ENCODE measurements at regions not wholly inside any gene's neighbourhood (a gene's known extent, or its start where the extent isn't known, plus 50 kb on each side); places are given as distances from the start of the nearest gene placed in this dataset.

DNA sequence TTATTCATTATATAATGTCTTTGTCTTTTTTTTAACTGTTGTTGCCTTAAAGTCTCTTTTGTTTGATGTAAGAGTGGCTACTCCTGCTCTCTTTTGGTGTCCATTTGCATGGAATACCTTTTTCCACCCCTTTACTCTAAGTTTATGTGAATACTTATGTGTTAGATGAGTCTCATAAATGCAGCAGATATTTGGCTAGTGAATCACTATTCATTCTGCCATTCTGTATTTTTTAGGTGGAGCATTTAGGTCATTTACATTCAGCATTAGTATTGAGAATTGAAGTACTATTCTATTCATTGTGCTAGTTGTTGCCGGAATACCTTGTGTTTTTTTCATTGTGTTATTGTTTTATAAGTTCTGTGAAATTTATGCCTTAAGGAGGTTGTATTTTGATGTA lies 317.1 kb downstream of the ANXA1 start:
- no peak for TF ChIP-seq CTCF (IDR thresholded peaks at IDR 0.05; ENCODE audit: low read depth, low read length)
- no peak overlapping the region for H3K4me3 ChIP-seq (replicated peaks in 1 of 2; ENCODE audit: low read depth in 2 of 2, low read length in 2 of 2)
- DNase-seq (ENCODE audit: low read depth in 2 of 2) = no peak

DNA sequence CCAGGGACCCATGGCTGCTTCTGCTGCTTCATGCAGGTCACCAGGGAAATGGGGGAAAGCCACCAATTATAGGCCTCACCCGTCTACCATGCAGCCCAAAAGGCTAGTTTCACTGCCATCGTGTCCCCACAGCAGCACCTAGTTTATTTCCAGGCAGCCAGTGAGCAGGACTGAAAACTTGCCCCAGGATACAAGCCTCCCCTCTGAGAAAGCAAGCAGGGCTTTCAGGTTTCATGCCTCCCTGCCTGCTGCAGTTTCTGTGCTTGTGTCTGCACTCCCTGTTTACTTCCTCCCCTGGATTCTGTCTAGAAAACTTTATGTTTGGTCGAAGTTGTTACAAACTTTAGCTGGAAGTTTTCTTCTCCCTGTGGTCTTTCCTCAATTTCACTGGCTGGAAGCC lies 319.1 kb downstream of the ANXA1 start:
- no peak overlapping the region for H3K4me3 ChIP-seq (replicated peaks in 1 of 2; ENCODE audit: low read depth in 2 of 2, low read length in 2 of 2)
- no peak for DNase-seq (ENCODE audit: low read depth in 2 of 2)

GRCh38 chr9:73474002-73474600 lies 322.4 kb downstream of the ANXA1 start:
- DNase-seq (ENCODE audit: low read depth in 2 of 2) = no peak
- TF ChIP-seq CTCF (IDR thresholded peaks at IDR 0.05; ENCODE audit: low read depth, low read length) = no peak
- H3K4me3 ChIP-seq (replicated peaks in 1 of 2; ENCODE audit: low read depth in 2 of 2, low read length in 2 of 2) = no peak overlapping the region

More for the DNA sequence above, 319.1 kb downstream of the ANXA1 start:
- TF ChIP-seq CTCF (IDR thresholded peaks at IDR 0.05; ENCODE audit: low read depth, low read length) = no peak

GRCh38 chr9:73474625-73475024 lies 323.0 kb downstream of the ANXA1 start:
- DNase-seq (ENCODE audit: low read depth in 2 of 2) = no peak
- no peak for TF ChIP-seq CTCF (IDR thresholded peaks at IDR 0.05; ENCODE audit: low read depth, low read length)
- no peak overlapping the region for H3K4me3 ChIP-seq (replicated peaks in 1 of 2; ENCODE audit: low read depth in 2 of 2, low read length in 2 of 2)

DNA sequence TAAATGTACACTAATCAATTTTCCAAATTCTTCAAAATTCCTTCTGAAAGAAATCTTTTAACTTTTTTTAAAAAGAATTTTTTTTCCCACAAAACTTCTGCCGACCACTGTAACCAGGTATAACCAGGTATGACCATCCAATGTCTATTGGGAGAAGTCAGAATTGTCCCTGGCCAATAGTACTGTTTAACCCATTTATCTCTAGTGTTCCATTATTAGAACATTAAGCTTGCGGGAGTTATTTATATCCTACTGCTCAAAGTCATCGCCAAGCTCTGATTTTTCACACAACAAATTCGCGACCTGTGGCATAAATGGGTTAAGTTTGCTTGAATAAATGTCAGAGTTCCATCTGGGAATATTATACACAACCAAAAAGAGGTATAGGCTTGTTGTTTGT lies 343.2 kb downstream of the ANXA1 start:
- H3K4me3 ChIP-seq (replicated peaks in 1 of 2; ENCODE audit: low read depth in 2 of 2, low read length in 2 of 2) = no peak overlapping the region
- DNase-seq (ENCODE audit: low read depth in 2 of 2) = no peak
- no peak for TF ChIP-seq CTCF (IDR thresholded peaks at IDR 0.05; ENCODE audit: low read depth, low read length)

DNA sequence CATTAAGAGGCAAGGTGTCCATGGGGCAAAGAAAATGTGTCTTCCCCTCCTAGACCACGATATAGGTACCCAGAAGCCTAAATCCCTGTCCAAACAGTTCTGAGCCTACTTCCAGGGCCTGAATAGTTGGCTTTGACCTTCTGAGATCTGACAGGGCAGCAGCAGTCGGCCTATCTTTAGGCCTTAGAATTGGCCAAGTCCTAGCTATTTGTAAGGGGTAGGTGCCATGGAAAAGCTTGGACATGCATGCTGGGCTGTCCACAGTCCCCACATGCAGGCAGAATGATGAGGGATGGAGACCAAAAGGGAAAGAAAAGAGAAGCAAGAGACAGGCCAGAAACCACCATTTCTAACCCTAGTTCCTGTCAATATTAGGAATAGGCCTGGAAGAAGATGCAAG lies 346.1 kb downstream of the ANXA1 start:
- no peak for DNase-seq (ENCODE audit: low read depth in 2 of 2)
- H3K4me3 ChIP-seq (replicated peaks in 1 of 2; ENCODE audit: low read depth in 2 of 2, low read length in 2 of 2) = no peak overlapping the region
- TF ChIP-seq CTCF (IDR thresholded peaks at IDR 0.05; ENCODE audit: low read depth, low read length) = no peak

DNA sequence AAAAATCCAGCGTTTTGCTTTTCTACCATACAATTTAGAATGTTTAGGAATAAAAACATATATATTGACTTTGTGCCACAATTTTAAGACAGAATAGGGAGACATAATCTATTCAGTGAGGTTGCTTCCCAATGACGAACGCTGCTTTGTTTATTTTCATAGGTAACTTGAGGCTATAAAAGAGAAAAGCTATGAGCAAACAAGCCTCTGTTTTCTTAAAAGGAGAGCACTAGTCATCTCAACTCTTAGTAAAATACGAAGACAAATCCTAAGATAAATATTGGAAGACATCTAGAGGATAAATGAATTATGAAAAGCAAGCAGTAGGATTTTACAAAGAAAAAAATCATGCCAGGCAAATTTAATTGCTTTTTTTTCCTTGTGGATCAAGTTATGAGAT lies 363.6 kb downstream of the ANXA1 start:
- no peak for TF ChIP-seq CTCF (IDR thresholded peaks at IDR 0.05; ENCODE audit: low read depth, low read length)
- no peak overlapping the region for H3K4me3 ChIP-seq (replicated peaks in 1 of 2; ENCODE audit: low read depth in 2 of 2, low read length in 2 of 2)
- no peak for DNase-seq (ENCODE audit: low read depth in 2 of 2)
